Epidermal melanocyte (primary cell): ENCODE measurements at regions not wholly inside any gene's neighbourhood (a gene's known extent, or its start where the extent isn't known, plus 50 kb on each side); places are given as distances from the start of the nearest gene placed in this dataset.

ENCODE experiments used
- DNase-seq: peaks from one replicate; pipeline ENCODE4 v3.0.0; 2011; ENCODE audit warnings: low spot score; ENCODE audit not compliant: insufficient read length

DNA sequence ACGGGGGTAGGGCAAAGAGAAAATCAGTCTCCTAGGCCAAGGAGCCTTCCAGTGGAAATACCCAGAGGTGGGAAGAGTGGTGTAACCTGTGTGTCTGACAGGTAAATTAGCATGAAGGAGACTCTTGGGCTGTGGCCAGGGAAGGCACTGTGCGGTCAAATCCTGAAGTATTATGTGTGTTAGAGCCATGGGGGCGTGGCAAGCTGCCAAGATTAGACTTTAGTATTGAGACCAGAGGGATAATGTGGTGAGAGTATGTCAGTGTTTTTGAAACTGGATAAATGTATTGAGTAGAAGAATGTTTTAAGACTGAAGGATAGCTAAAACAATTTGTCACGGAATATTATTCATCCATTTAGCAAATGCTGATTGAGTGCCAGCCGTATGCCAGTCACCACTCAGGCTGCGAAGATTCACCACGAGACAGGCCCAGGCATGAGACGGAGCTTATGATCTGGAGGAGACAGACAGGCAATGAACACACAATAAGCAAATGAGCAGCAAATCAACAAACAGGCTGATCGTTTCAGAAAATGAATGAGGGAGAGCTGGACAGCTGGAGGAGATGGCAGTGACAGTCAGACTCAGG is 445.9 kb downstream of the MCTP2 start:
- no peak for DNase-seq

DNA sequence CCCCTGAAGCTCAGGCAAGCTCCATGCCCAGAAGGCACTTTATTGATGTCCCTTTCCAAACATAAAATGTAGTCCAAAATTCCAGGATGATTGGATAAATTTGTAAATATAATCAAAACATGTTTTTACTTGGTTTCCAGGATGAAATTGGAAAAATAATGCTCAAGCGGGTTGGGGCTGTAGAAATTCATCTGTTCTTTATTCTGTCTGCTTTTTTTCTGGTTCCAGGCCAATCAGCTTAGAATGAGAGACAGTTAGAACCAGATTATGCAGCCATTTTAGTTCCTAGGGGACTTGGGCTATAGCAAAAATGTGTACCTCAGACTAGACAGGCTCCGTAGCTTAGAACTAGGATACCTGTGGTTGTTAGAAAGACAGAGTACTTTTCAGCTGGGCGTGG is 450.8 kb downstream of the MCTP2 start:
- DNase-seq = no peak

DNA sequence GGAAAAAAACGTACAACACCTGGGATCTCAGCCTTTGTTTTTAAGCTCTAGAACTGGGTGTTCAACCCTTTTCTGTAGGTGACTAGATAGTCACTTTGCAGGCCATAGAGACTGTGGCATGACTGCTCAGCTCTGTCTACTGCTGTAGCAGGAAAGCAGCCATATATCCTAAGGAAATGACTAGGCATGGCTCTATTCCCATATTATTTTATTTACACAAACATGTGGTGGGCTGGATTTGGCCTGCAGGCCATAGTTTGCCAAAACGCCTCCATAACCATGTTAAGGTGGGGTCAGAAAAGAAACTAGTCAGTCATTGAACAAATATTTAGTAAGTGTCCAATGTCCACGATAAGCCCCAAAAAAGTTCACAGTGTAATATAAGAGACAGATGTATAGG is 452.5 kb downstream of the MCTP2 start:
- DNase-seq = no peak

DNA sequence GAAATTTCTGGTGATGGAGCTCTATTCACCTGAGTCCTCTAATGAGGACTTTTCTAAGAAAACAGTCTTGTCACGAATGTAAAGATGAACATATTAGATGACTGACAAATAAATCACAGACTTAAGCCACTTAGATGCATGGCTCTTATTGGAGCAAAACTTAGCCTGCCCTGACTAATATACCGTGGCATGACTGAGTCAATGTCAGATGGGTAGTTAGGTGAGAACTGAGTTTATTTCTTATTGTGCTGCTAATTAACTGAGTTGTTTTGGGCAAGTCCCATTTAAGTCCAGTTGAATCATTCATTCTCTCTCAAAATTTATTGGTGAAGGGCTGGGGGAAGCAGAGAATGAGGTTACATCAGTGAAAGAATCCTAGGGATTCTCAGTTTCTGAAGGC is 459.8 kb downstream of the MCTP2 start:
- DNase-seq = no peak

DNA sequence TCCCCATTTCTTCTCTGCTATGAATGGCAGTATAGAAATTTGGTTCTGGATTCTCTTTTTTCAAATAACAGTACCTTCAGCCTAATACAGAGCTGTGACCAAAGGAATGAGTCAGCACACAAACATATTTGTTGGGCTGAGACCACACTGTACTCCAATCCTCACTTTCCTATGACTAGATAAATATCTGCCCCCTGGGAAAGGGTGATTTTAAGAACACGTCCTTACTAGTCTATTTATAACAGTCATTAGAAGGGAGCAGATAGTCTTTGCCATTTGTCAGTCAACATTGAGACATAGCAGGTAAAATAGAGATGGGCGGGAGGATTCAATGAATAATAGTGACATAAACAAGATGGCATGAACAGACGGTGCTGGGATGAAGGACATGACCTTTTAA is 461.3 kb downstream of the MCTP2 start:
- no peak for DNase-seq

DNA sequence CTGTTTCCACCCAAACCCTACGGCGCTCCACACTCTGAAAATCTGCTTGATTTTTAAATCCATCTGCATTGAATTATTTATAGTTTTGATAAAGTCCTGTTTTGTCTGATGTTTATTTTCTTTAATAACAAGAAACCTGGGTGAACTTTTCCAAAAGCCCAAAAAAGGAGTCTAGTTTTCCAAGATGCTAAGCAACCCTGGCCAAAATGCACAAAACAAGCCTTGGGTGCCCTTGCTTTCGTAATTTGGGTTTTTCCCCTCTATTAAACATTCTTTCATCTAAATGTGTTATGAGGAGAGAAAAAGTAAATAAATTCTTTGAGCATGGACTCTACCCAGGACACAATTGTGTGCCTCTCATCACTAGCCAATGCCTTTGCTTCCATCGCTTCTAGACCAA is 468.9 kb downstream of the MCTP2 start:
- DNase-seq = no peak

DNA sequence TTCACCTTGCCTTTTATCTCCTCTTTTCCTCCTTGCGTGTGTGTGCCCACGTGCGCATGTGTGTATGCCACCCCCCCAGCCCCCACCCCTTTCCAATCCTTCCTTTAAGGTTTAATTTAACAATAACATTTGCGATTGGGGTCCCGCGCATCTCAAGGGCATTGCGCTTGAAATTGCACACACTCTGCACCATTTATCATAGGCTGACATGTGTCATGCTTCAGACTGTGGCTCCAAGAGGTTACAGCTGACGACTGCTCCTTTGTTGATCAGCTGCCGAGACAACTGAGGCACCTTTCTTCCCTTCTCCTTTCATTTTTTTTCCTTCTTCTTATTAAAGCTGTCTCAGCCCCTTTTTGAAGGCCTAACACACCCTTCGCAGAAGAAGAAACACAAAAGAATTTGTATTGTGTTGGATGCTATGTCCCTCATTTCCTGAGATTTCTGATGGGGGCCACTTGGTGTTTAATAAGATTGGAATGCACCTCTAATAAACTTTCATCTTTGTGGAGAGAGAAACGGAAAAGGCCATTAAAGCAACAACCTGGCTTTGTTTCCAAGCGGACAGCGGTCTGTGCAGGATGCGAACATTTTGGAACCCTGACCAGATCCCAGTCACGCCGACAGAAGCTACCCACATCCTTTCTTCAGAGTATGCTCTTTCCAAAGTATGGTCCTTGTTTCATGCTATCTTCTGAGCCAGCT is 470.1 kb downstream of the MCTP2 start:
- no peak for DNase-seq

DNA sequence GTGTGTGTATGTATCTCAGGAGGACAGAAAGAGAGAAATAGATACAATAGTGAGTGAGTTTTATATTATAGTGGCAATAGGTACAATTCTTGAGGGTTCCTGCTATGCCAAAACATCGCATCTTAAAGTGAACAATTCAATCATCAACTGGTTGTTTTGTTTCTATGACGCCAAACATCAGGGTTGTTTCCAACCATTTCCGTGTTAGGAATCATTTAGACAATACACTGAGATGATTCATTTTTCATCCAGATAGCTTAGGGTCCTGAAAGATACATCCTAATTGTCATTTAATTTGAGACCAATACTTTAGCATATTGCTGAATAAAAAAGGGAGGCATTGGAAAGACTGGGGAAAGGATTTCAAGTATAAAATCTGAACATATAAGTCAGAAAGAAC is 472.2 kb downstream of the MCTP2 start:
- DNase-seq = no peak

DNA sequence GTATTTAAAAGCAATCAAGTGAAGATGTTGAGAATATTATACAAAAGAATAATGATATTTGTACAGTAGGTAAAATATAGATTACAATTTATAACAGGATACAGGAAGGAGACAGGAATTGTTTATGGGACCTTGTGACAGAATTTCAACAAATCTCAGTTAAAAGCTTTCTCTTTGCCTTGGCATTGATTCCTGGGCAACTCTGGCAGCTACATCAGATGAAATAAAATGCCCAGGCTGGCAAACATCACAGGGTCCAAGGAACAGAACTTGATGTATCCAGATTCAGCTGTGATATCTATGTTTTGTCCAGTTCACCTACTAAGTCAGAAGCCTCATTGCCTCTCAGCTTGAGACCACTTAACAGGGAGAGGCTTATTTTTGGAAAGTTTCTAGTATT is 473.1 kb downstream of the MCTP2 start:
- DNase-seq = no peak

DNA sequence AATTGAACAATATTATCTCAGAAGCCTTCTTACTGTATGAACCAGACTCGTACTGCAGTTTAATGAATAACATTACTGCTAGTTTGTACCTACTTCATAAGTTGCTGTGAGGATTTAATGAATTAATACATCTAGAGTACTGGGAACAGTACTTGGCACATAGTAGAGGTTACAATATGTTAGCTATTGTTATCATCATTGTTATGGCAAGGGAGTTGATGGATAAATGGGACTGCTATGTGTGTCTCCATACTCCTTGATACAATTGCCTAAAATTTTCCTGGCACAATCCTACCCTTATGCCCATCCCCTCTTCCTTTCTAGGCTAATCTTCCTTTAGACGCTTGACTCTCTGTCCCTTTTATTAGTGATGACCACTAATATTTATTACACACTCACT is 473.6 kb downstream of the MCTP2 start:
- DNase-seq = no peak

DNA sequence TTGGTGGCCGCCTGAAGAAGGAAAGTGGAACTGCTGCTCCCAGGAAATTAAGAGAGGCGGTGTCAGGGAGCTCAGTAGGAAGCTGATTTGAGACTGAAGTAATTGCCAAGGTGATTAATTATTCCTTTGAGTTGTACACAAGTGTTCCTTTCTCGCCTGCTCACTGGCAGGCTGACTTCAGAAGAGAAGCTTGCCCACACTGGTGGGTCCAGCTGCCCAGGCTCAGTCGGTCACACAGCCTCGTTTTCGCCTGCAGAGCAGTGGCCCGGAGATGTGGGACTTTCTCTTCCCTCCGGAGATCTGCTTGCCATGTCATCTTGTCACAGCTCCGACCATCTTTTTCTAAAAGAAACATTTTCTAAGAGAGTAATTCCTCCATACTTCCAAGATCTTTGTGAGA is 478.0 kb downstream of the MCTP2 start:
- DNase-seq = no peak

DNA sequence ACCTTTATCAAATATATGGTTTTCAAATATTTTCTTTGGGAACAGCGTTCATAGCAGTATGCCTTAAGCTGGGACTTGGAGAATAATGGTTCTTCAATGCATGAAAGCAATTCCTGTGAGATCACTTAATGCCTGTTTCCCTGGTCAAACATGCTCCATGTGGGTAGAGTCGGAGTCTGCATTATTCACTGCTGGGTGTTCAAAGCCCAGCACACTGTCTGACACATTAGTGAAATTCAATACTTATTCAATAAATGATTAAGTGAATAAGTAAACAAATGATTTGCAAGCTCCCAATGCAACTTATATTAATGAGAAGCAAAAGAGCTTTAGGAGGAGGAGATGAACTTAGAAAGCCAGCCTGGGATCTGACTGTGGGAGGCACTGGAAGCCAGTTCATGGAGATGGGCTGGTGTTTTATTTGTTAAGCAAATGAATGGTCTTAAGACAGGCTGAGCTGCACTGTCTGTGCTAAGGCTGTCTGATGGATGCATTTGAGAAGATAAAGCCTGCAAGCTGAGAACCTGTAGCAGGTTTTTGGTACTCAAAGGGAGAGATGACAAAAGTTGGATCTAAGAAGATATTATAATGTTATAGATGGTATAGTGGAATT is 490.8 kb downstream of the MCTP2 start:
- DNase-seq = no peak

DNA sequence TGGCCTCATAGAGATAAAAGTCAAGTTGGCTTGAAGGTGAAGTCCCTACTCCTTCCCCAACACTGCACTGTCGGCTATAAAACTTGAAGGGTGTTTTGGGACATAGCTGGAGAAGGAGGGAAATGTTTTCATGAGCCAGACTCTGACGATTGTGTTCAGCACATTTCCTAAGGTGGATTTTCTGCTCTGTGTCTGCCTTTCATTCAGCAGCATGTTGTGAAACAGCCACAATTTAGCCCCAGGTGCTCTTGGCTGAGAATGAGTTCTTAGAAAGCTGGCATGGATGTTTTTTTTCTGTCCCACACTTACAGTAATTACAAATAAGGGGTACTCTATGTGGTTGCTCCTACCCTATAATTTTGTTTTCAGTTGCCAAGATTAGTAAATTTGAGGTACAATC is 492.4 kb downstream of the MCTP2 start:
- no peak for DNase-seq

DNA sequence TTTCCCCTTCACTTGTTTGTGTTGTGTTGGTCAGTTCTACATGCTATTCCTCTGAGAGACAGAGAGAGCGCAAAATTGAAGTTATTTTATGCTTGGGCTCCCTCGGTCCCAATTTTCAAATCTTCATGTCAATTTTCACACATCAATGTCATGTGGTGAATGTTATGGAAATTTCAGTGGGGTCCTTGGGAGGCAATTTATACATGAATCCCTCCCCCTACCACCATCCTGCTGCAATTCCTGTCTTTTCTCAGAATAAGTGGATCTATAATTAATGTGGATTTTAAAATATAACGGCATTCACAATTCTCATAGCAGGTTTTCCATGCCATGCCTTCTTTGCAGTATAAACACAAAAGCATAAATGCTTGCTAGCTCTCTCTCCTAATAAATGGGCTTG is 499.9 kb downstream of the MCTP2 start:
- no peak for DNase-seq

DNA sequence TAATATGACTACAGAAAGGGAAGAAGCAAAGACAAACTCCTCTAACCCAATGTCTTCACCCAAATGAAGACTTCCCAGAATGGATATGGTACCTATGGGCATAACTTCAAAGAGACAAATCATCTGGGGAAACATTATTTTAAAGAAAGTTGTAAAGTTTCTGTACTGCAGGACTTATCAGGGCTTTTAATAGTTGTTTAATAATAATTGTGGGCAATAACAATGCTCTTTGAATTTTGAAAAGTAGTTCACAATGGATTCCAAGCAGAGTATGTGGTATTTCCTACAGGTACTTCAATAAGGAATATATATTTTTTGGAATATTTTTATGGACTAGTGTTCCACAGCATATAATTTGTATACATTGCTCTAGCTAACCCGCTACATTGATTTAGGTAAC is 503.1 kb downstream of the MCTP2 start:
- DNase-seq = no peak

DNA sequence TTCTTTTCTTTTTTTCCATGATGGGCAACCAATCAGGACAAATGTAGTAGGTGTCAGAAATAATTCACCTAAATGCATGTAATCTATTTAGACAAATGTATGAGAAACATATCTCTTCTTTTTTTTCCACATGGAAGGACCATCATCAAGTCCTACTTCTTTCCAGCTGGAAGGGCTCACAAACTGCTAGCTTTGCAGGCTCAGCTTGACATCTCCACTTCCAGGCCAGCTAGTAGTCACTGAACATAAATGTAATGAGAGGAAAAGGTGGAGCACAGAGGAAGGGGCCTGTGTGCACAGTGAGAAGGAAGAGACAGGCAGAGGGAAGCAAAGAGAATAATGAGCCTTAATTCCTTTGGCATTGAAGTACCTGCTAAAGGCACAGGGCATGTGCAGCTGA is 504.9 kb downstream of the MCTP2 start:
- DNase-seq = no peak

DNA sequence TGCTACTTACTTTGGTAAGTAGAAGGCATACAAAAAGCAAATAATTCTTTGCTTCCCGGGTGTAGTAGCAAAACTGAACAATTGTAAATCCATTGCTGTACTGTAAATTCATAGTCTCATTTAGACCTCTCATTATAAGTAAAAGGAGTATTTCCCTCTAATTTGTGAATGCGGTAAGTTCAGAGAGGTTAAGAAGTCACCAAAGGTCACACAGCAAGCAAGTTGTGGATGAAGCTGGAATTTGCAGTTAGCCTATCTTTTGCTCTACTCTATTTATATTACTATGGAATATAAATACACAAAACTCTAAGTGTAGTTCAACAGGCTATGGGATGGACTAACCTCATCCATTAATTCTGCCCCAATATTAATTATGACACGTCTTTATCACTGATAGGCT is 508.3 kb downstream of the MCTP2 start:
- no peak for DNase-seq

DNA sequence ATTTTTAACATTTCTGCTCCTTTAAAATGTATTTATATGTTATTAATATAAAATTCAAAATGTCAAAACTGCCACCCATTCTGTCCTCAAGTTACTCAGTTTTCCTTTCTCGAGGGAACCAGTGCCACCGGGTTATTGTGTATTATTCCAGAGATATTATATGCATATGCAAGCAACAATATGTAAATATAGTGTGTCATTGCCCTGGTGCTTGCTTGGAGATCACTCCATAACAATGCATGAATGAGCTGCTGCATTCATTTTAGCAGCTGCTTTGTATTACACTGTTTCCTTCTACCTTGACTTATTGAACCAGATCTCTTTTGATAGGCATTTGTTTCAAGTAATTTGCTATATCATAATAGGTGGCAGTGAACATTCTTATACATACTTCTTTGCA is 509.1 kb downstream of the MCTP2 start:
- no peak for DNase-seq

DNA sequence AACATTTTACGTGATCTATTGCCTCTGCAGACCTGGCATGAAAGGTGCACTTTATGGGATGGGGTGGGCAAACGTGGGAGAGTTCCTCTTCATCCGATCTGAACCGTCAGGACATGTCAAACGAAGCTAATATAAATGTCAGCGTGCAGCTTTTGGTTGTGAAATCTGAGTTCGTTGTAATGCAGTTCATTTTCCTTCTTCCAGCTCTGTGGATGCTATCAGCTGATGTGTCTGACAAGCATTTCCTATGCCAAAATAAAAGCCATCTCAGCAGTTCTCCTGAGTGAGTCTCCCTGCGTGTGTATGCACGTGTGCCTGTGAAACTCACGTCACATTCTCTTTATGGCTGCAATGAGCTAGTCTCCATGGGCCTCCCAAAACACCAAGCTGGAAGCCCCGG is 512.3 kb downstream of the MCTP2 start:
- DNase-seq = no peak

DNA sequence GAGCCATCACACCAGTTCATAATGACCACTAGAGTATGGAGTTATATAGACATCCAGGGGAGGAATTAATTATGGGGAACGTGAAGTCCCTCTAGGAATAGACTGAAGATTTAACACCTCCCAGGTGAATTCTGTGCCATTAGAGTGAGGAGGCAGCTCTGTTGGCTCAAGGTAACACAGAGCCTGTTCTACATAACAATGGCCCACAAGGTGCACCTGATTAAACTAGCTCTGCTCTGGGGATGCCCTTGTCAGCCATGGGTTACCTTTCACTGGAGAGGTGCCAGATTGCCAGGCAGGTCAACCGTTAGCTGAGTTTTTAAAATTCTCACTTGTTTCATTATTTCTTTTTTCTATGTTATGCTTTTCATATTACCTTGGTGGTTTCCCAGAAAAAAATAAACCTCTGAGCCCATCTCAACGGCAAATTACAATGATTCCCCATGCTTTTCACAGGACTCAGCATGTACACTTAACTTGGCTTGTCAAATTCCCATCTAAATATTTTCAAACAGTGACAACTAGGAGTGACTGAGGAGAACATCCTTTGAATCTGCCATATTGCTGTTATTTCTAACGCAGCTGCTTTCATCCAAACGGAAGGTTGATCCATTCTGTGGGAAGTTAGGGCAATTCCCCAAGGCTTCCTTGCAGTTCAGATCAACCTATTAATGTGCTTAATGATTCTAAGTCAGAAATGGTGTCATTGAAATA is 512.9 kb downstream of the MCTP2 start:
- no peak for DNase-seq

DNA sequence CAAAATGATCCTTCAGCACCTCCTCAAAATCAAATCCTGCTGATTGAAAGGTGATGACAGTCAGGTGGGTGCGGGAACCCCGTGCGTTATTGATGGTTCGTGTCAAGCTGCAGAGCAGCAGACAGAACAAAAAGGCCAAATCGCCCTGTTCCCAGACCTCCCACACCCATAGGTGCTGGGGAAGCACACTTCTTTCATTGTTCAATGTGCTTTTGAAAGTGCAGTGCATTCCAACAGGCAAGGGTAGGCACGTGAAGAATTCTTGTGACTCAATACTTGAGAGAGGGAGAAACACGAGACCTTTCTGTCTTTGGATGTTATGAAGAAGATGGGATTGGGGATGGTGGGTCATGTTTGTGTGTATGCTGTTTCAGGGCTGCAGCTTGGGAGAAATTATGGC is 514.0 kb downstream of the MCTP2 start:
- no peak for DNase-seq

DNA sequence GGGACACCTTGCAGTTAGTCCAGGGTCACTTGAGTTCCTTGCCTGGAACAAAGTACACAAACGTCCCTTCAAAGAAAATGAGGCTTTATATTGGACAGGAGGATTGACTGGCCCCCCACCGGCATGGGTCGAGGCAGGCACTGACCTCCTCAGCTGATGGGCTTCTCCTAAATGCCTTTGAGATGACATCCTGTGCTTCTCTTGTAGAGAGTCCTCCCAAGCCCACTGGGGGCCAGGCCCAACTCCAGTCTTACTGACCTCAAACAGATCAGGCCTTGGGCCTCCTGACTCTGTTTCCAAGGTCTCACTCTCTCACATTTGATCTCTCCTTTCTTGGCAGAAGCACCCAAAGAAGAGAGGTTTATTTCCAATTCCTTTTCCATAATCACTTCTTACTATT is 516.1 kb downstream of the MCTP2 start:
- DNase-seq = no peak
